Mesenchymal stem cell (in vitro differentiated cells and primary cell): ENCODE measurements at regions not wholly inside any gene's neighbourhood (a gene's known extent, or its start where the extent isn't known, plus 50 kb on each side); places are given as distances from the start of the nearest gene placed in this dataset.
A peak's percentile ranks its signal among the peaks of the same experiment; 100 is the strongest.

Experiments used
- DNase-seq: peaks from one replicate; pipeline ENCODE4 v3.0.0-alpha.2; 2013
- H2AFZ ChIP-seq: one replicate; pipeline ENCODE4 v1.6.1; 2013; ENCODE audit warnings: low read depth, mild to moderate bottlenecking, control low read depth, inconsistent platforms, low read length, moderate library complexity
- H2AK5ac ChIP-seq: 2 replicates; pipeline ENCODE4 v1.6.1; 2013; ENCODE audit warnings: low read length, moderate library complexity, mild to moderate bottlenecking, inconsistent platforms; ENCODE audit not compliant: severe bottlenecking
- H2BK120ac ChIP-seq: one replicate; pipeline ENCODE4 v1.6.1; 2013; ENCODE audit warnings: low read depth, mild to moderate bottlenecking, inconsistent platforms, low read length, moderate library complexity
- H2BK12ac ChIP-seq, 2 experiments: one replicate each; pipeline ENCODE4 v1.6.1; 2013; ENCODE audit warnings: inconsistent platforms in 2 of 2, low read length in 2 of 2, mild to moderate bottlenecking in 2 of 2, moderate library complexity in 2 of 2, control low read depth in 1 of 2
- H2BK15ac ChIP-seq: one replicate; pipeline ENCODE4 v1.6.1; 2013; ENCODE audit warnings: mild to moderate bottlenecking, low read depth, inconsistent platforms; ENCODE audit not compliant: poor library complexity, severe bottlenecking
- H2BK5ac ChIP-seq: 2 replicates; pipeline ENCODE4 v1.6.1; 2013; ENCODE audit warnings: low read depth, mild to moderate bottlenecking, low read length, control low read depth, inconsistent platforms; ENCODE audit not compliant: poor library complexity, severe bottlenecking
- H3K14ac ChIP-seq, 2 experiments: one replicate each; pipeline ENCODE4 v1.6.1; 2013; ENCODE audit warnings: inconsistent platforms in 2 of 2, low read length in 2 of 2, control low read depth in 1 of 2, mild to moderate bottlenecking in 1 of 2, moderate library complexity in 1 of 2
- H3K18ac ChIP-seq, 2 experiments: one replicate each; pipeline ENCODE4 v1.6.1; 2013; ENCODE audit warnings: inconsistent platforms in 2 of 2, low read length in 2 of 2, control low read depth in 1 of 2, low read depth in 1 of 2, mild to moderate bottlenecking in 1 of 2
- H3K23ac ChIP-seq, 2 experiments: one replicate each; pipeline ENCODE4 v1.6.1; 2013; ENCODE audit warnings: inconsistent platforms in 2 of 2, low read length in 2 of 2, mild to moderate bottlenecking in 2 of 2, moderate library complexity in 2 of 2, control low read depth in 1 of 2
- H3K27ac ChIP-seq: 2 replicates; pipeline ENCODE4 v1.5.1; 2013; ENCODE audit warnings: mild to moderate bottlenecking, moderate library complexity, low read length, control low read depth, inconsistent platforms; ENCODE audit not compliant: poor library complexity, severe bottlenecking
- H3K27me3 ChIP-seq, 2 experiments: 2 replicates each; pipeline versions ENCODE4 v1.6.1 to v1.7.0; 2013; ENCODE audit warnings: low read length in 2 of 2, mild to moderate bottlenecking in 2 of 2, moderate library complexity in 2 of 2, control low read depth in 1 of 2, inconsistent platforms in 1 of 2; ENCODE audit not compliant: control insufficient read depth in 1 of 2, insufficient read depth in 1 of 2
- H3K36me3 ChIP-seq, 2 experiments: 2 replicates each; pipeline versions ENCODE4 v1.6.1 to v1.7.0; 2013; ENCODE audit warnings: low read length in 2 of 2, control low read depth in 1 of 2, inconsistent platforms in 1 of 2, low read depth in 1 of 2, mild to moderate bottlenecking in 1 of 2; ENCODE audit not compliant: insufficient read depth in 2 of 2, control insufficient read depth in 1 of 2
- H3K4ac ChIP-seq, 2 experiments: one replicate each; pipeline ENCODE4 v1.6.1; 2013; ENCODE audit warnings: inconsistent platforms in 2 of 2, low read length in 2 of 2, mild to moderate bottlenecking in 2 of 2, moderate library complexity in 2 of 2, control low read depth in 1 of 2, low read depth in 1 of 2
- H3K4me1 ChIP-seq: 2 replicates; pipeline ENCODE4 v1.6.1; 2013; ENCODE audit warnings: low read depth, low read length, control low read depth; ENCODE audit not compliant: control insufficient read depth, insufficient read depth
- H3K4me2 ChIP-seq: 2 replicates; pipeline ENCODE4 v1.6.1; 2013; ENCODE audit warnings: low read length, mild to moderate bottlenecking, inconsistent platforms; ENCODE audit not compliant: poor library complexity, severe bottlenecking
- H3K4me3 ChIP-seq, 2 experiments: 2 replicates each; pipeline versions ENCODE4 v1.5.1 to v1.7.0; 2013; ENCODE audit warnings: low read length in 2 of 2, mild to moderate bottlenecking in 2 of 2, control low read depth in 1 of 2, low read depth in 1 of 2; ENCODE audit not compliant: insufficient read depth in 1 of 2
- H3K79me1 ChIP-seq: replicated peaks from 2 replicates; pipeline ENCODE4 v1.6.1; 2013; ENCODE audit warnings: mild to moderate bottlenecking, control low read depth, low read length, inconsistent platforms; ENCODE audit not compliant: poor library complexity, severe bottlenecking
- H3K9ac ChIP-seq: 2 replicates; pipeline ENCODE4 v1.7.0; 2013; ENCODE audit warnings: mild to moderate bottlenecking, low read length, moderate library complexity
- H3K9me3 ChIP-seq: 2 replicates; pipeline ENCODE4 v1.7.0; 2013; ENCODE audit warnings: mild to moderate bottlenecking, low read length; ENCODE audit not compliant: control insufficient read depth
- H4K8ac ChIP-seq: one replicate; pipeline ENCODE4 v1.6.1; 2013; ENCODE audit warnings: inconsistent platforms, mild to moderate bottlenecking, low read length, moderate library complexity
- H4K91ac ChIP-seq: one replicate; pipeline ENCODE4 v1.6.1; 2013; ENCODE audit warnings: mild to moderate bottlenecking, low read length, inconsistent platforms
- WGBS: methylation state at CpG from one replicate; pipeline ENCODE4 v1.1.7; 2013; ENCODE audit warnings: mixed read lengths; 5-methylcytosine and 5-hydroxymethylcytosine counted together

GRCh38 chr12:75724928-75725312 is 213.5 kb upstream of the KRR1 start:
- Histone ChIP-seq H3K4me2 (no peak overlapping the region), H4K91ac (no peak overlapping the region), H3K79me1 (peaks cover 1% of the 10 kb centered on the region), H3K23ac (no peak overlapping the region), H3K27me3 (no peaks in the 10 kb centered on the region), H3K4ac (no peak overlapping the region), H3K9ac (peak overlapping the region; percentile 71), H3K4me1 (peaks cover 7% of the 10 kb centered on the region), H2BK15ac (no peak overlapping the region), H2BK12ac (no peak overlapping the region), H4K8ac (no peak overlapping the region), H3K4me3 (peak overlapping the region in 1 of 2 experiments; percentile 13), H3K36me3 (no peaks in the 10 kb centered on the region), H2BK5ac (peak overlapping the region; percentile 96), H3K18ac (no peak overlapping the region), H3K27ac (peak overlapping the region; percentile 96), H2AFZ (no peak overlapping the region), H2AK5ac (peak overlapping the region; percentile 20), H2BK120ac (no peak overlapping the region), H3K9me3 (no peaks in the 10 kb centered on the region), H3K14ac (no peak overlapping the region)
- peak; percentile 92 for DNase-seq
- 0% methylated on average over 3 of the region's 5 CpGs for WGBS

DNA sequence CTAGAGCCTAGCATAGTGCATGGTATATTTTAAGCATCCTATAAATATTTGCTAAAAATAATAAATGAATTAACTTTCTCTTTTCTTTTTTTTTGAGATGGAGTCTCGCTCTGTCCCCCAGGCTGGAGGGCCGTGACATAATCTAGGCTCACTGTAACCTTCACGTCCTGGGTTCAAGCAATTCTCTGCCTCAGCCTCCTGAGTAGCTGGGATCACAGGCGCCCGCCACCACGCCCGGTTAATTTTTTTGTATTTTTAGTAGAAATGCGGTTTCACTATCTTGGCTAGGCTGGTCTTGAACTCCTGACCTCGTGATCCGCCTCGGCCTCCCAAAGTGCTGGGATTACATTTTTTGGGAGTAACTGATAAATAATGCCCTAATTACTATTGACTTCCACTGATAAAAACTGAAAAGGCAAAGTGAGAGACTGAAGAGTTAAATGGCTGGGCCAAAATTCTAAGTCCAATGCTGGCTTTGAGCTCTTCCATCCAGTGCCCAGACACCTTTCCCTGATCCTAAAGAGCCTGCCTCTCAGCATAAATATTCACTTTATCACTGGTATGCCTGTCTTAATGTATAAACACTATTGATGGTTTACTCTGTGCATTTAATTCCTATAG is 213.0 kb upstream of the KRR1 start:
- Histone ChIP-seq H4K8ac (no peak overlapping the region), H4K91ac (no peak overlapping the region), H3K36me3 (no peaks in the 10 kb centered on the region), H3K18ac (no peak overlapping the region), H3K23ac (no peak overlapping the region), H3K27ac (peak overlapping the region; percentile 96), H3K4me2 (no peak overlapping the region), H3K9me3 (no peaks in the 10 kb centered on the region), H3K79me1 (peaks cover 1% of the 10 kb centered on the region), H3K4me3 (no peak overlapping the region), H2BK15ac (no peak overlapping the region), H2BK120ac (no peak overlapping the region), H2BK5ac (peak overlapping the region; percentile 66), H3K4me1 (peaks cover 7% of the 10 kb centered on the region), H3K9ac (peak overlapping the region; percentile 71), H3K4ac (no peak overlapping the region), H2AFZ (no peak overlapping the region), H3K27me3 (no peaks in the 10 kb centered on the region), H2BK12ac (no peak overlapping the region), H3K14ac (no peak overlapping the region), H2AK5ac (peak overlapping the region; percentile 69)
- WGBS = 72% methylated on average over 8 of the region's 11 CpGs
- no peak for DNase-seq

GRCh38 chr12:75722714-75723200 is 211.3 kb upstream of the KRR1 start:
- Histone ChIP-seq H3K4me2 (no peak overlapping the region), H3K27me3 (no peaks in the 10 kb centered on the region), H2BK120ac (no peak overlapping the region), H4K8ac (no peak overlapping the region), H2AK5ac (no peak overlapping the region), H3K4me3 (no peak overlapping the region), H3K23ac (no peak overlapping the region), H3K9me3 (no peaks in the 10 kb centered on the region), H3K79me1 (peaks cover 1% of the 10 kb centered on the region), H3K4ac (no peak overlapping the region), H3K9ac (peak overlapping the region; percentile 82), H3K4me1 (peaks cover 7% of the 10 kb centered on the region), H3K14ac (no peak overlapping the region), H2BK15ac (no peak overlapping the region), H2AFZ (no peak overlapping the region), H3K18ac (no peak overlapping the region), H3K36me3 (no peaks in the 10 kb centered on the region), H2BK12ac (no peak overlapping the region), H3K27ac (peak overlapping the region; percentile 75), H2BK5ac (no peak overlapping the region), H4K91ac (no peak overlapping the region)
- WGBS = 12% methylated on average over 4 of the region's 5 CpGs
- DNase-seq = peak; percentile 86

- Histone ChIP-seq H2BK5ac (no peak overlapping the region), H2BK12ac (no peak overlapping the region), H3K4ac (peak overlapping the region in 1 of 2 experiments; percentile 71), H2AFZ (no peak overlapping the region), H3K4me1 (peaks cover 5% of the 10 kb centered on the region), H3K9me3 (no peaks in the 10 kb centered on the region), H3K36me3 (no peaks in the 10 kb centered on the region), H3K9ac (peak overlapping the region; percentile 82), H4K8ac (no peak overlapping the region), H2BK120ac (no peak overlapping the region), H2BK15ac (no peak overlapping the region), H3K23ac (no peak overlapping the region), H3K27me3 (no peaks in the 10 kb centered on the region), H4K91ac (no peak overlapping the region), H3K14ac (no peak overlapping the region), H3K4me3 (no peak overlapping the region), H3K27ac (peak overlapping the region; percentile 75), H3K4me2 (no peak overlapping the region), H3K79me1 (peaks cover 1% of the 10 kb centered on the region), H2AK5ac (no peak overlapping the region), H3K18ac (peak overlapping the region in 1 of 2 experiments; percentile 23)
- DNase-seq = no peak
- no CpG with 5 or more reads among the region's 2 CpGs for WGBS
Measured at GRCh38 chr12:75721796-75722195, 210.4 kb upstream of the KRR1 start.
